Neural crest cell (in vitro differentiated cells): ENCODE measurements at regions not wholly inside any gene's neighbourhood (a gene's known extent, or its start where the extent isn't known, plus 50 kb on each side); places are given as distances from the start of the nearest gene placed in this dataset.
"Not testable (repeated sequence)": the region's sequence is repeated elsewhere in the genome, so short reads cannot be mapped to it uniquely, and the experiment has no call there.

Experiments used
- DNase-seq: peaks from one replicate; pipeline ENCODE4 v3.0.0; 2021; ENCODE audit warnings: low read depth, mixed read lengths, low spot score
- H3K27ac Mint-ChIP-seq: one replicate; pipeline ENCODE4 v1.8.0; 2021; ENCODE audit warnings: mild to moderate bottlenecking, mixed read lengths; ENCODE audit not compliant: unreplicated experiment
- H3K27me3 Mint-ChIP-seq: 2 replicates; pipeline ENCODE4 v1.8.0; 2021; ENCODE audit warnings: low read depth, mild to moderate bottlenecking, mixed read lengths
- H3K36me3 Mint-ChIP-seq: 2 replicates; pipeline ENCODE4 v1.8.0; 2021; ENCODE audit warnings: low read depth, mild to moderate bottlenecking, mixed read lengths
- H3K4me1 Mint-ChIP-seq: 2 replicates; pipeline ENCODE4 v1.8.0; 2021; ENCODE audit warnings: mixed read lengths
- H3K4me3 Mint-ChIP-seq: one replicate; pipeline ENCODE4 v1.8.0; 2021; ENCODE audit warnings: mild to moderate bottlenecking, mixed read lengths
- H3K9me3 Mint-ChIP-seq: 2 replicates; pipeline ENCODE4 v1.8.0; 2021; ENCODE audit warnings: mixed read lengths
- TF ChIP-seq, protein P1 (sequence below): fragments of 200-600 bp; sonication (generic); conservative IDR thresholded peaks from 2 replicates; pipeline ENCODE4 v1.5.0; 2021; ENCODE audit warnings: antibody characterized with exemption, mild to moderate bottlenecking

DNA sequence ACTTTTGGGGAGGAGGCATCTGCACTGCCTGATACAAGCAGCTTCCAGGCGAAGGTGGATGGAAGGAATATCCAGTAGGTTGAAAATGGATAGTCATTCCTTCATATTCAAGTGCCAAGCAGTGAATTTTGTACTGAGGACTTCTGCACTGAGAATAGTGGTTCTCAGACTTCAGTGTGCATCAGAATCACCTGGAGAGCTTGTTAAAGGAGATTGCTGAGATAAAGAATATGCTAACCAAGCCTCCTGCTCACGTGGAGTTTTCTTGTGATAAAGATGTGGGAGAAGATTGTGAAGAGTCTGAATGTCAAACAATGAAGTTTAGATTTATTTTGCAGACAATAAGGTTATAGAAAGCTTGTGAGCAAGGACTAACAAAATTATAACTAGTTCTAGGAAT is 97.8 kb downstream of the HFE start:
- H3K9me3 Mint-ChIP-seq: no peaks in the 10 kb centered on the region

DNA sequence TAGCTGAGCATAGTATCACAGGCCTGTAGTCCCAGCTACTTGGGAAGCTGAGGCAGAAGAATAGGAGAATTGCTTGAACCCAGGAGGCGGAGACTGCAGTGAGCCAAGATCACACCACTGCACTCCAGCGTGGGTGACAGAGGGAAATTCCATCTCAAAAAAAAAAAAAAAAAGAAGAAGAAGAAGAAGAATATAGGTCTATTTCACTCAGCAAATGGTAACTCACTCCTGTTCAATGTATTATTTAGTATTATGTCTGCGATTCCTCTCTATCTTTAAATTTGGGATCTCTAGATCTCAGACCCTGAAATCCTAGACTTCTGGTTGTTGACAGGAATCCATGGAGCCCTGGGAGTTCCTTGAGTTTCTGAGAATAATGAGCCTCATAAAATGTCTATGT is 98.6 kb downstream of the HFE start:
- Mint-ChIP-seq H3K36me3 (no peaks in the 10 kb centered on the region), H3K4me1 (peaks cover 52% of the 10 kb centered on the region), H3K27ac (no peak overlapping the region), H3K27me3 (peaks cover 4% of the 10 kb centered on the region), H3K9me3 (no peaks in the 10 kb centered on the region), H3K4me3 (peak overlapping the region; percentile 89)
- TF ChIP-seq, protein P1, sequence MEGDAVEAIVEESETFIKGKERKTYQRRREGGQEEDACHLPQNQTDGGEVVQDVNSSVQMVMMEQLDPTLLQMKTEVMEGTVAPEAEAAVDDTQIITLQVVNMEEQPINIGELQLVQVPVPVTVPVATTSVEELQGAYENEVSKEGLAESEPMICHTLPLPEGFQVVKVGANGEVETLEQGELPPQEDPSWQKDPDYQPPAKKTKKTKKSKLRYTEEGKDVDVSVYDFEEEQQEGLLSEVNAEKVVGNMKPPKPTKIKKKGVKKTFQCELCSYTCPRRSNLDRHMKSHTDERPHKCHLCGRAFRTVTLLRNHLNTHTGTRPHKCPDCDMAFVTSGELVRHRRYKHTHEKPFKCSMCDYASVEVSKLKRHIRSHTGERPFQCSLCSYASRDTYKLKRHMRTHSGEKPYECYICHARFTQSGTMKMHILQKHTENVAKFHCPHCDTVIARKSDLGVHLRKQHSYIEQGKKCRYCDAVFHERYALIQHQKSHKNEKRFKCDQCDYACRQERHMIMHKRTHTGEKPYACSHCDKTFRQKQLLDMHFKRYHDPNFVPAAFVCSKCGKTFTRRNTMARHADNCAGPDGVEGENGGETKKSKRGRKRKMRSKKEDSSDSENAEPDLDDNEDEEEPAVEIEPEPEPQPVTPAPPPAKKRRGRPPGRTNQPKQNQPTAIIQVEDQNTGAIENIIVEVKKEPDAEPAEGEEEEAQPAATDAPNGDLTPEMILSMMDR: no peak
- DNase-seq: no peak

More for the DNA sequence above, 97.8 kb downstream of the HFE start:
- DNase-seq: no peak
- Mint-ChIP-seq H3K4me3 (peak overlapping the region; percentile 89), H3K27ac (peak overlapping the region; percentile 2), H3K4me1 (peaks cover 52% of the 10 kb centered on the region), H3K27me3 (peaks cover 4% of the 10 kb centered on the region), H3K36me3 (no peaks in the 10 kb centered on the region)
- TF ChIP-seq, protein P1: no peak

DNA sequence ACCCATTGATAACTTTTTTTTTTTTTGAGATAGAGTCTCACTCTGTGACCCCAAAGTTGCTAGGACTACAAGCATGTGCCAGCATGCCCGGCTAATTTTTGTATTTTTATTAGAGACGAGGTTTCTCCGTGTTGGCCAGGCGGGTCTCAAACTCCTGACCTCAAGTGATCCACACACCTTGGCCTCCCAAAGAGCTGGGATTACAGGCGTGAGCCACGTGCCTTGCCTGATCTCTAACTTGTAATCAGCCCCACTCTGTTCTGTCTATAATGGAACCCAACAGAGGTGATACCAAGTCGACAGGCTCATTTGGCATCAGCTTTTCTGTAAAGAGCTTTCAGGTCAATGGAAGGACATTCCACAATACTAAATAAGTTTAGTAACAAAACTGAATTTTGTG is 99.4 kb downstream of the HFE start:
- Mint-ChIP-seq H3K4me1 (peaks cover 52% of the 10 kb centered on the region), H3K27ac (no peak overlapping the region), H3K36me3 (no peaks in the 10 kb centered on the region), H3K9me3 (no peaks in the 10 kb centered on the region), H3K27me3 (peaks cover 4% of the 10 kb centered on the region), H3K4me3 (peak overlapping the region; percentile 89)
- TF ChIP-seq, protein P1: no peak
- no peak for DNase-seq

DNA sequence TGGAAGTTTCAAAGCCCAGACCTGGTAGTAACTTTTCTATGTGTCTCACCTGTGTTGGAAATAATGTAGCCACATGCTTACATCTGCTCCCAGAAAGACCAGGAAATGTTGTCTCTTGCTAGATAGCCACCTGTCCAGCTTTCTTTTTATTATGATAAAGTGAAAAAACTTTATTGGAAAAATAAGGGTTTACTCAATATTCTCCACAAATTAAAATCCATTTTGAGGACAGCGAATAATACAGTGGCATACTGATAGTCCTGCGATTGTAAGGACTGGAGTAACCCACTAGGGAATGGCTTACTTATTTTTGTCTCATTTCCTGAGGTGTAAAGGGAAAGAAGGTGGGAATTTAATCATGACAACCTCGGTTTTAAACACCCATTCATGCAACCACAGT is 100.1 kb downstream of the HFE start:
- peaks cover 4% of the 10 kb centered on the region for H3K27me3 Mint-ChIP-seq
- H3K4me3 Mint-ChIP-seq: peak overlapping the region; percentile 95
- H3K36me3 Mint-ChIP-seq: no peaks in the 10 kb centered on the region
- H3K9me3 Mint-ChIP-seq: no peaks in the 10 kb centered on the region
- DNase-seq: no peak
- peaks cover 53% of the 10 kb centered on the region for H3K4me1 Mint-ChIP-seq
- peak overlapping the region; percentile 8 for H3K27ac Mint-ChIP-seq
- TF ChIP-seq, protein P1: no peak

DNA sequence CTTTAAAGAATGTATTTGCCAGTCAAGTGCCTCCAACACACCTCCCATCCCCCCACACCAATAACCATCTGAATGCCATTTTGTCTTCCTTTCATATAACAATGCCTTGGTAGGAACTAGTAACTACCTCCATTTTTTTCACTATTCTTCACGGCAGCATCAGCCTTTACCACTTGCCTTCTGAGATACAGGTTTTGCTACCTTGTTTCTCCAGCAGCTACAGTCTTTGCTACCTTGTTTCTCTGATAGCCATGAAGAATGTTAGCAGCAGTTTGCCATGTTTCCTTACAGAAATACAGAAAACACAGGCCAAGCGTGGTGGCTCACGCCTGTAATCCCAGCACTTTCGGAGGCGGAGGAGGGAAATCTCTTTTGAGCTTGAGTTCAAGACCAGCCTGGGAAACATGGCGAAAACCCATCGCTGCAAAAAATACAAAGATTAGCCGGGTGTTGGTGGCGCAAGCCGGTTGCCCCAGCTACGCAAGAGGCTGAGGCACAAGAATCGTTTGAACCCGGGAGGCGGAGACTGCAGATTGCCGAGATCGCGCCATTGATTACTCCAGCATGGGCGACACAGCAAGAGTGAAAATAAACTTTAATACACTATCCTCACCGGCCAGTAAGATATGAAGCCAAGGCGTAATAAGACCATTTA is 100.9 kb downstream of the HFE start:
- Mint-ChIP-seq H3K36me3 (no peaks in the 10 kb centered on the region), H3K27ac (peak overlapping the region; percentile 95), H3K4me3 (peak overlapping the region; percentile 95), H3K9me3 (no peaks in the 10 kb centered on the region), H3K4me1 (peaks cover 55% of the 10 kb centered on the region), H3K27me3 (peaks cover 4% of the 10 kb centered on the region)
- no peak for DNase-seq
- TF ChIP-seq, protein P1: no peak

DNA sequence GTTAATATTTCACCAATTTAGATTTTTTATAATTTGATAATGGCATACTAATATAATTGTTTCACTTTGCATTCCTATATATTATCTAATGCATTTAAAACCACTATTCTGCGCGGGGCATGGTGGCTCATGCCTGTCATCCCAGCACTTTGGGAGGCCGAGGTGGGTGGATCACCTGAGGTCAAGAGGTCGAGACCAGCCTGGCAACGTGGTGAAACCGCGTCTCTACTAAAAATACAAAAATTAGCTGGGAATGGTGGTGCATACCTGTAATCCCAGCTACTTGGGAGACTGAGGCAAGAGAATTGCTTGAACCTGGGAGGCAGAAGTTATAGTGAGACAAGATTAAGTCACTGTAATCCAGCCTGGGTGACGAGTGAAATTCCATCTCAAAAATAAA is 104.3 kb downstream of the HFE start:
- H3K4me1 Mint-ChIP-seq: peaks cover 53% of the 10 kb centered on the region
- not testable (repeated sequence) for DNase-seq, H3K27me3 Mint-ChIP-seq, H3K27ac Mint-ChIP-seq, H3K9me3 Mint-ChIP-seq, H3K4me3 Mint-ChIP-seq, H3K36me3 Mint-ChIP-seq
